RWPE2 (cell line): ENCODE measurements at regions not wholly inside any gene's neighbourhood (a gene's known extent, or its start where the extent isn't known, plus 50 kb on each side); places are given as distances from the start of the nearest gene placed in this dataset.

Source experiments
- ATAC-seq: fragments of 200-7000 bp; cut with Tn5 transposase; 3 replicates; pipeline ENCODE4 v1.9.1; 2021; ENCODE audit warnings: low read depth
- DNase-seq: peaks from one replicate; pipeline ENCODE4 v3.0.0-alpha.2; 2020; ENCODE audit warnings: low spot score
- H3K27ac ChIP-seq: fragments of 450-650 bp; 2 replicates; pipeline ENCODE4 v1.5.1; 2017; ENCODE audit warnings: mild to moderate bottlenecking; ENCODE audit not compliant: poor library complexity, severe bottlenecking
- H3K27me3 ChIP-seq: fragments of 250-450 bp; sonication (Bioruptor Pico); 2 replicates; pipeline ENCODE4 v1.5.1; 2021; ENCODE audit warnings: mild to moderate bottlenecking, moderate library complexity; ENCODE audit not compliant: insufficient read depth, poor library complexity, severe bottlenecking
- H3K36me3 ChIP-seq: fragments of 250-450 bp; sonication (Bioruptor Pico); 2 replicates; pipeline ENCODE4 v1.5.1; 2020; ENCODE audit warnings: low read depth, mild to moderate bottlenecking, moderate library complexity
- H3K4me1 ChIP-seq: fragments of 250-450 bp; sonication (Bioruptor Pico); 2 replicates; pipeline ENCODE4 v1.5.1; 2021; ENCODE audit warnings: mild to moderate bottlenecking, moderate library complexity; ENCODE audit not compliant: insufficient read depth, poor library complexity, severe bottlenecking
- H3K4me3 ChIP-seq: fragments of 250-450 bp; sonication (Bioruptor Pico); 2 replicates; pipeline ENCODE4 v1.5.1; 2021; ENCODE audit warnings: mild to moderate bottlenecking, moderate library complexity; ENCODE audit not compliant: severe bottlenecking
- H3K9me3 ChIP-seq: fragments of 250-450 bp; sonication (Bioruptor Pico); 2 replicates; pipeline ENCODE4 v1.5.1; 2021; ENCODE audit warnings: mild to moderate bottlenecking, moderate library complexity; ENCODE audit not compliant: severe bottlenecking
- TF ChIP-seq, protein P1 (sequence below): fragments of 450-650 bp; IDR thresholded peaks from one replicate; pipeline ENCODE4 v1.5.1; 2017; ENCODE audit warnings: mild to moderate bottlenecking, moderate library complexity; ENCODE audit not compliant: poor library complexity, severe bottlenecking

DNA sequence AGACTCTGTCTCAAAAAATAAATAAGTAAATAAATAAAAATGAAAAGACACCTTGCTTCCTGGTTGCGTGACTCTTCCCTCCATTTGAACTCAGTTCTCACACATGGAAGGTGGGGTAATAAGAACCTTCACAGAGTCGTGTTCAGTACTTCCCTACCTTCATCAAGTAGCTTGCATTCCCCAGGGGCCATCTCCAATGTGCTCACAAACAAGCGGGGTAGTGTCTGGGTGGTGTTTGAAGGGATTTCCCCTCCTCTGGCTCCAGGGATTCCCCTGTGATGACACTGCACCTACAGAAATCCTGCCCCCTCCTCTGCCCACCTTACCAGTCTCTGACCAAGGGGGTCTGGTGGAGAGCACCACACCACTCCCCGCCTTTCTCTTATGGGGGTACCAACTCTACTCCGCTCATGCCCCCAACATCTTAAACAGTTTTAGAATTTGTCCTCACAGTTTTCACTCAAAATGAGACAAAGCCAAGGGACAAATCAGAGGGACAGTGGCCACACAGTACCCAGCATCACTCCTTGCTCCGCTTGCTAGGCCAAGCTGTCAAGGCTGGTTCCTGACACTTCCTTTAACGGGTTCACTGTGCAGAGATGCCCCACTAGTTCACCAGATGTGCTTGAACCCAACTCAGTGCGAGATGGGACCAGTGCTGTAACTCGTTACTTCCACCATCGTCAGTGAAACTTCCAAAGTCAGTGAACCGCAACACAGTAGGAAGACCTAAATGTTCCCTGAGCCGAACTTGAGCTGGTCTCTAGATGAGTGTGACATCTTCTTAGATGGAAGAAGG is 69.1 kb downstream of the COPRS start:
- no peaks in the 10 kb centered on the region for H3K36me3 ChIP-seq
- ATAC-seq (no peak), DNase-seq (no peak)
- H3K9me3 ChIP-seq = no peaks in the 10 kb centered on the region
- no peak overlapping the region for H3K27ac ChIP-seq
- peaks cover 20% of the 10 kb centered on the region for H3K4me1 ChIP-seq
- H3K4me3 ChIP-seq = no peak overlapping the region
- TF ChIP-seq, protein P1, sequence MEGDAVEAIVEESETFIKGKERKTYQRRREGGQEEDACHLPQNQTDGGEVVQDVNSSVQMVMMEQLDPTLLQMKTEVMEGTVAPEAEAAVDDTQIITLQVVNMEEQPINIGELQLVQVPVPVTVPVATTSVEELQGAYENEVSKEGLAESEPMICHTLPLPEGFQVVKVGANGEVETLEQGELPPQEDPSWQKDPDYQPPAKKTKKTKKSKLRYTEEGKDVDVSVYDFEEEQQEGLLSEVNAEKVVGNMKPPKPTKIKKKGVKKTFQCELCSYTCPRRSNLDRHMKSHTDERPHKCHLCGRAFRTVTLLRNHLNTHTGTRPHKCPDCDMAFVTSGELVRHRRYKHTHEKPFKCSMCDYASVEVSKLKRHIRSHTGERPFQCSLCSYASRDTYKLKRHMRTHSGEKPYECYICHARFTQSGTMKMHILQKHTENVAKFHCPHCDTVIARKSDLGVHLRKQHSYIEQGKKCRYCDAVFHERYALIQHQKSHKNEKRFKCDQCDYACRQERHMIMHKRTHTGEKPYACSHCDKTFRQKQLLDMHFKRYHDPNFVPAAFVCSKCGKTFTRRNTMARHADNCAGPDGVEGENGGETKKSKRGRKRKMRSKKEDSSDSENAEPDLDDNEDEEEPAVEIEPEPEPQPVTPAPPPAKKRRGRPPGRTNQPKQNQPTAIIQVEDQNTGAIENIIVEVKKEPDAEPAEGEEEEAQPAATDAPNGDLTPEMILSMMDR = no peak
- H3K27me3 ChIP-seq = no peaks in the 10 kb centered on the region

DNA sequence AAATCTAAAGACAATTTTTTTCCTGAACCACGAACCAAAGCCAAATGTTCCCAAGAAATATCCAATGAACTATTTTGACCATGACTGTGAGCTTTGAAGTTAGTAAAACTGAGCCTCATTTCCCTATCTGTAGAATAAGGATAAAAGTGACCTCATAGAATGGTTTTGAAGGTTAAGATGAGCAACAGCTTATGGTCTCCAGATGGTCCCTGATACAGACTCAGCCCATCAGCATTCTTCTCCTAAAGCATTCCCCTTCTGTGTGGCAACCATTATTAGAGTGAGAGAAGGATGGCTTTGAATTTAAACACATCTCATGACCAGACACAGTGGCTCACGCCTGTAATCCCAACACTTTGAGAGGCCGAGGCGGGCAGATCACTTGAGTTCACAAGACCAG is 70.1 kb downstream of the COPRS start:
- Histone ChIP-seq H3K9me3 (no peaks in the 10 kb centered on the region), H3K36me3 (no peaks in the 10 kb centered on the region), H3K4me3 (no peak overlapping the region), H3K27ac (peak overlapping the region; percentile 78), H3K27me3 (no peaks in the 10 kb centered on the region), H3K4me1 (peaks cover 20% of the 10 kb centered on the region)
- TF ChIP-seq, protein P1 = no peak
- DNase-seq (no peak), ATAC-seq (no peak)

DNA sequence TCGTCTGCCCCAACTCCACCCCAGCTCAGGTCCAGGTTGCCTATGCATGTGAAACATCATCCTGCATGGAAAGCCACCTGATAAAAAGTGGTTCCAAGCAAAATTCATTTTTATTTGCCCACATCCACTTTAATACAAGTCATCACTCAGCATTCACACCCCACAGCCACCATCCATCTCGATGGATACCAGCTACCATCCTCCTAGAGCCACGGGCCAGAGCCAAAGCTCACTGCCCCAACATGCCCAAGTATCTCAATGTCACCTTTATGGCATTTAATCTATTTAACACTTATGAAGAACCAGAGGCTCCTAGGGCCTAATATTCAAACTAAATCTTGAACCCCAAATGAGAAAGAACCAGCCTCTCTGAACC is 70.5 kb downstream of the COPRS start:
- H3K36me3 ChIP-seq = no peaks in the 10 kb centered on the region
- peak; percentile 15 for ATAC-seq
- H3K27me3 ChIP-seq = no peaks in the 10 kb centered on the region
- H3K27ac ChIP-seq = peak overlapping the region; percentile 78
- DNase-seq = no peak
- H3K4me1 ChIP-seq = peaks cover 20% of the 10 kb centered on the region
- TF ChIP-seq, protein P1 = no peak
- H3K4me3 ChIP-seq = no peak overlapping the region
- no peaks in the 10 kb centered on the region for H3K9me3 ChIP-seq

DNA sequence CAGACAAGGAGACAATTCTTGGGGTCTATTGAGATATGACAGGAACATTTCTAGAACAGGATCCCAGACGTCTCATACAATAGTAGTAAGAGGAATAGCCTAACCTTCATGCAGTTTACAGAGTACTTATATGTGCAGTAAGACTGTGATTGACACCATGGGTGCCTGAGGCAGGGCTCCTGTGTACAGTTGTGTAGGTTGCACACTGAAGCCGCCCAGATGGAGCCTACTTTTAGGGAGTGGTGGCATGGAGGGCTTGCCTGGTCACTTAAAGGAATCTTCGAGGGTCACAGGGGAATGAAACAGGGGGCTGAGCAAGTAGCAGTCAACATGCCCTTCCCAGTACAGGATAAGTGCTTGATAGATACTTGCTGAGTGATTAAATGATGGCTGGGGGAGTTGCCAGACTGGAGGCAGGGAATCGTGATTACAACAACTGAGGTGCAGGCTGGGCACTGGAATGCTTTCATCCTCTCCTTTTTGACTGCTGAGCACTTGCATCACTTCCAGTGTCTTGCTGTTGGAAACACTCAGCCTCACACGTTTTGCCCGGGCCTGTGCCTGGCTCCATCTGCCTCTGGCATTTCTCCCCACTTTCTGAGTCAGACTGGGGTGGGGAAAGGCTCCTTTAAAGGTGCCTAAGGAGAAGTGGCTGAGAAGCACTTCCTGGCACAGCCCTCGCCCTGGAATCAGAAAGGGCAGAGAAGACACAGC is 71.0 kb downstream of the COPRS start:
- no peaks in the 10 kb centered on the region for H3K36me3 ChIP-seq
- peaks cover 20% of the 10 kb centered on the region for H3K4me1 ChIP-seq
- peak overlapping the region; percentile 78 for H3K27ac ChIP-seq
- no peak overlapping the region for H3K4me3 ChIP-seq
- TF ChIP-seq, protein P1 = no peak
- H3K9me3 ChIP-seq = no peaks in the 10 kb centered on the region
- peak; percentile 93 for DNase-seq
- no peaks in the 10 kb centered on the region for H3K27me3 ChIP-seq
- ATAC-seq = peak; percentile 98
